ENCODE measurements at regions not wholly inside any gene's neighbourhood (a gene's known extent, or its start where the extent isn't known, plus 50 kb on each side); places are given as distances from the start of the nearest gene placed in this dataset.

DNA sequence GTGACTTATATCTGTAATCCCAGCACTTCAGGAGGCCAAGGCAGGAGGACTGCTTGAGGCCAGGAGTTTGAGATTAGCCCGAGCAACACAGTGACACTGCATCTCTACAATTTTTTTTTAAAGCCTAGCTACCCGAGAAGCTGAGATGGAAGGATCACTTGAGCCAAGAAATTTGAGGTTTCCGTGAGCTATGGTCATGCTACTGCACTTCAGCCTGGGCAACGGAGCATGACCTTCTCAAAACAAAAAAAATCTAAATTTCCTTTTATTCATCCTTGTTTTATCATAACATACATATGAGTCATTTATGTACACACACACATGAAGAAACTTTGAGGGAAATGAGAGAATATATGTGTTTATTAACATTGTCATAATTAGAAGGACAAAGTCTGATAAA is 277.5 kb upstream of the MAGI2 start:
- TF ChIP-seq, protein P1, sequence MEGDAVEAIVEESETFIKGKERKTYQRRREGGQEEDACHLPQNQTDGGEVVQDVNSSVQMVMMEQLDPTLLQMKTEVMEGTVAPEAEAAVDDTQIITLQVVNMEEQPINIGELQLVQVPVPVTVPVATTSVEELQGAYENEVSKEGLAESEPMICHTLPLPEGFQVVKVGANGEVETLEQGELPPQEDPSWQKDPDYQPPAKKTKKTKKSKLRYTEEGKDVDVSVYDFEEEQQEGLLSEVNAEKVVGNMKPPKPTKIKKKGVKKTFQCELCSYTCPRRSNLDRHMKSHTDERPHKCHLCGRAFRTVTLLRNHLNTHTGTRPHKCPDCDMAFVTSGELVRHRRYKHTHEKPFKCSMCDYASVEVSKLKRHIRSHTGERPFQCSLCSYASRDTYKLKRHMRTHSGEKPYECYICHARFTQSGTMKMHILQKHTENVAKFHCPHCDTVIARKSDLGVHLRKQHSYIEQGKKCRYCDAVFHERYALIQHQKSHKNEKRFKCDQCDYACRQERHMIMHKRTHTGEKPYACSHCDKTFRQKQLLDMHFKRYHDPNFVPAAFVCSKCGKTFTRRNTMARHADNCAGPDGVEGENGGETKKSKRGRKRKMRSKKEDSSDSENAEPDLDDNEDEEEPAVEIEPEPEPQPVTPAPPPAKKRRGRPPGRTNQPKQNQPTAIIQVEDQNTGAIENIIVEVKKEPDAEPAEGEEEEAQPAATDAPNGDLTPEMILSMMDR (IDR thresholded peaks at IDR 0.05): no peak
- no peak overlapping the region for H3K4me3 ChIP-seq
- no peak for DNase-seq (ENCODE audit: low spot score)
- H3K27ac ChIP-seq: no peak overlapping the region

DNA sequence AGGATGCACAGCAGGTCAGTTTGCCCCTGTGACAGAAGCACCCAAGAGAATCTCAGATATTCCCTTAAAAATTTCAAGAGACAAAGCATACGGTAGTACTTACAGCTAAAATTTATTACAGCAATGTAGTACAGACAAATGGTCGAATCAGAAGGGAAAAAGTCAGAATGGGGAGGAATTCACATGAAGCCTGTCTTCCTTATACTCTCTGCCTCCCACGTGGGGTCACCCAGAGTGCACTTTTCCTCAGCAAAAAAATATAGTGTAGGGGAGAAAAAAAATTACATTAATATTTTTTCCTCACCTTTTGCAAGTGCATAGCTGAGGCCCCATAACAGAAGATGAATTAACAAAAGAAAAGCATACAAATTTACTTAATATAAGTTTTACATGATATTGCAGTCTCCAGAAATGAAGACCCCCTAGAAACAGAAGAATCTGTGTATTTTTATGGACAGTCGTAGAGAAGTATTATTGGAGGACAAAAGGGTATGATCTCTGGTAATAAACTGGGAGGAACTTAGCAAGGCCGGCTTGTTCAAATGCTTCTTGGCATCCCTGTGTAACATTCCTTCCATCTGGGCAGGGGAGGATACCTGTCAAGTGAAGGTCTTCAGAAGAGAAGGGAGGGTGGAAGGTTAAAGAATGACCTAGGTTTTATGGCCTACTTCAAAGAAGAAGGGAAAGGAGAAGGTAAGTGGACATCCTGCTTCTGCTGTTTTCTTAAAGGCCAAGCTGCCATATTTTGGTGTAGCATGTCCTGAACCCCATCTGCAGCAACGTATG is 270.6 kb upstream of the MAGI2 start:
- DNase-seq (ENCODE audit: low spot score): no peak
- Histone ChIP-seq H3K4me3 (no peak overlapping the region), H3K27ac (no peak overlapping the region)
- TF ChIP-seq, protein P1 (IDR thresholded peaks at IDR 0.05): no peak

DNA sequence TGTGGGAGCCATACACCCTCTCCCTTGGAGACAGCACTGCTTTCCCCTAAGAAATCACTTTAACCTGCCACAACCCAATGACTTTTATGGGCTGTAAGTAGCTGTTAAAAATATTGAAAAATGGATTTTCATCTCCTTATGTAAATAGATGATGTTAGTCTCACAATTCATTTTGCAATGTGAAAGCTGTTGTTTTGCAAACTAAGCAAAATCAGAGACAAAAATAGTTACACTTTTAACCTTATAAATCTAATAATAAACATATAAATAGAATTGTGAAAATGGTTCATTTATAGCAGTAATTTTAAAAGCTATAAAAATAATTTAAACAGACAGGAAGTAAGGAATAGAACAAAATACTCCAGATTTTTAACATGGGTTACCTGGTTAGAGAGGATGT is 268.8 kb upstream of the MAGI2 start:
- TF ChIP-seq, protein P1 (IDR thresholded peaks at IDR 0.05): no peak
- no peak for DNase-seq (ENCODE audit: low spot score)
- H3K27ac ChIP-seq: no peak overlapping the region
- H3K4me3 ChIP-seq: no peak overlapping the region

DNA sequence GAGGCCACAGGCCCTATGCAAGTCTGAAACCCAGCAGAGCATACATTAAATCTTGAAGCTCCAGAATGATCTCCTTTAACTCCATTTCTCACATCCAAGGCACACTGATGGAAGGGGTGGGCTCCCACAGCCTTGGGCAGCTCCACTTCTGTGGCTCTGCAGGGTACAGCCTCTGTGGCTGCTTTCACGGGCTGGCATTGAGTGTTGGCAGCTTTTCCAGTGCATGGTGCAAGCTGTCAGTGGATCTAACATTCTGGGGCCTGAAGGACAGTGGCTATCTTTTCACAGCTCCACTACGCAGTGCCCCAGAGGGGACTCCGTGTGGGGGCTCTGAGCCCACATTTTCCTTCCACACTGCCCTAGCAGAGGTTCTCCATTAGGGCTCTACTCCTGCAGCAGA is 265.7 kb upstream of the MAGI2 start:
- no peak overlapping the region for H3K4me3 ChIP-seq
- no peak for DNase-seq (ENCODE audit: low spot score)
- TF ChIP-seq, protein P1 (IDR thresholded peaks at IDR 0.05): no peak
- H3K27ac ChIP-seq: no peak overlapping the region

DNA sequence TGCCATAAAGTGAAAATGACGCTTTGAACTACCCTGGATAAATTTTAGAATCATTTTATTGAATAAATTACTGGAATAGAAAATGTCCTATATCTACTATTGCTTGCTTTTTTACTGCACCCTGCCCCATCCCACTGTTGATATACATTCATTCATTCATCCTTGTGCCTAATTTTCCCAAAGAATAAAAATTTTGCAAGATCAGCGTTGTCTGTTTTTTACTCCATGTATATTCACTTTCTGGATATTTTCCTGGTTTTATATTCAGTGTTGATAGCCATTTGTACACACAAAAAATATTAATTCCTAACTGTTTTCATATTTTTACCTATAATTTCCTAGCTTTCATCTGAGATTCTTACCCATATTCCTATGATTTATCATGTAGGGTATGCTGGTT is 262.9 kb upstream of the MAGI2 start:
- DNase-seq (ENCODE audit: low spot score): no peak
- no peak overlapping the region for H3K27ac ChIP-seq
- TF ChIP-seq, protein P1 (IDR thresholded peaks at IDR 0.05): no peak
- no peak overlapping the region for H3K4me3 ChIP-seq

DNA sequence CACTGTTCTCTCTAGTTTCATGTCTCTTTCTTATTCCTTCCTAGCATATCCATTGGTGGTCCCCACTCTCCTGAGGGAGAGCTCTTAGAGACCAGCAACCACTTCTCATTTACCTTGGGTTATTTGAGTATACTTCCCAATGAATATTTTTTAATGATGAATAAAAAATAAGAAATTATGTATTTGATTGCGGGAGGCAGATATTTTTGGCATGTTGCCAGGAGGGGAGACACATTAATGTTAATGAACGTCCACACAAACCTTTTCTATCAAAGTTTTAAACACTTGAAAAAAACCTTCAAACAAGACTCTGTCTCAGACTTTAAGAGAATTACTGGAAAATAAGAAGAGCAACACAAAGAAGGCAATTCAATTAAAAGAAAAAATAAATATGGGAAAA is 260.6 kb upstream of the MAGI2 start:
- no peak for DNase-seq (ENCODE audit: low spot score)
- TF ChIP-seq, protein P1 (IDR thresholded peaks at IDR 0.05): no peak
- H3K4me3 ChIP-seq: no peak overlapping the region

DNA sequence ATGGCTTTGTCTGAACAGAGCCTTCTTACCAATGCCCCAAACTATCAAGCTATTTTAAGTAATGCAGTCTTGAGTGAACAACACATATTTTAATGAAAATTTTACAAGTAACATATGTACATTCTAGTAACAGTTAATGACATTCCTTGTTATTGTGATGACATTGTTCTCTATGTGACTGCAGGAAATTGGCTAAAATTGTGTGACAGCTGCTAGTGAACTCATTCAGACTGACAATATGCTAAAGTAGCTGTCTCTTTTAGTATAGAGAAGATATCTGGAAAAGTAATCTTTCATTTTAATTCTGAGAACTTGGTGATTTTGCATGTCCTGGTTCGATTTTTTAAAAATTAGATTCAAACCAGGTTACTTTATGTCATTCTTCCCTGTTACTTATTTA is 259.8 kb upstream of the MAGI2 start:
- no peak for DNase-seq (ENCODE audit: low spot score)
- TF ChIP-seq, protein P1 (IDR thresholded peaks at IDR 0.05): no peak
- no peak overlapping the region for H3K27ac ChIP-seq
- no peak overlapping the region for H3K4me3 ChIP-seq

More for the DNA sequence above, 260.6 kb upstream of the MAGI2 start:
- no peak overlapping the region for H3K27ac ChIP-seq

All from coronary artery (tissue), 2 donors.